K562 (cell line): ENCODE measurements at regions not wholly inside any gene's neighbourhood (a gene's known extent, or its start where the extent isn't known, plus 50 kb on each side); places are given as distances from the start of the nearest gene placed in this dataset.

Experiments
- ETV5 ChIP-seq: sonication (generic); formaldehyde crosslinking; IDR thresholded peaks from 2 replicates; pipeline ENCODE4 v1.4.0; 2020; ENCODE audit warnings: low read depth, mild to moderate bottlenecking, missing genetic modification reagents
- EZH2 ChIP-seq: IDR thresholded peaks from 2 replicates; pipeline ENCODE4 v1.6.1; 2012; ENCODE audit warnings: low read depth, mild to moderate bottlenecking, inconsistent platforms, low read length, borderline replicate concordance
- HDAC2 ChIP-seq: fragments of 450-650 bp; IDR thresholded peaks from 2 replicates; pipeline ENCODE4 v1.6.1; 2016; ENCODE audit warnings: mild to moderate bottlenecking
- JUN ChIP-seq, 2 experiments: sonication (generic) in 1 of 2; formaldehyde crosslinking in 1 of 2; IDR thresholded peaks; 2 replicates each; pipeline versions ENCODE4 v1.6.1 to v1.8.0; 2012 to 2022; ENCODE audit warnings: borderline replicate concordance in 2 of 2, mild to moderate bottlenecking in 2 of 2, improper control_type of control experiment in 1 of 2, low read depth in 1 of 2, low read length in 1 of 2, missing genetic modification reagents in 1 of 2
- MXI1 ChIP-seq: IDR thresholded peaks from 2 replicates; pipeline ENCODE4 v1.6.1; 2011; ENCODE audit warnings: low read depth, mild to moderate bottlenecking, improper control_type of control experiment, low read length
- SIN3B ChIP-seq: fragments of 450-650 bp; IDR thresholded peaks from 2 replicates; pipeline ENCODE4 v1.6.1; 2017; ENCODE audit warnings: low read depth, mild to moderate bottlenecking, moderate library complexity
- STAG1 ChIP-seq: sonication (generic); formaldehyde crosslinking; IDR thresholded peaks from 2 replicates; pipeline ENCODE4 v1.5.0; 2020; ENCODE audit warnings: missing genetic modification reagents, borderline replicate concordance
- STAT5B ChIP-seq: fragments of 250-450 bp; sonication (Bioruptor Pico); IDR thresholded peaks from 2 replicates; pipeline ENCODE4 v1.8.0; 2021; ENCODE audit warnings: mild to moderate bottlenecking, inconsistent platforms
- TEAD4 ChIP-seq, 2 experiments: sonication (generic) in 1 of 2; formaldehyde crosslinking in 1 of 2; IDR thresholded peaks; 2 replicates each; pipeline versions ENCODE4 v1.6.1 to v1.8.0; 2012 to 2022; ENCODE audit warnings: borderline replicate concordance in 1 of 2, inconsistent platforms in 1 of 2, low read length in 1 of 2, mild to moderate bottlenecking in 1 of 2, missing genetic modification reagents in 1 of 2
- ZNF561 ChIP-seq: fragments of 450-650 bp; formaldehyde crosslinking; conservative IDR thresholded peaks from 2 replicates; pipeline ENCODE4 v1.4.0; 2020; ENCODE audit warnings: mild to moderate bottlenecking, moderate library complexity
- TF ChIP-seq, protein P1 (sequence below), 3 experiments: fragments of 200-800 bp in 1 of 3; fragments of 250-450 bp in 1 of 3; fragments of 450-650 bp in 1 of 3; sonication (Bioruptor Pico) in 1 of 3; sonication (Bioruptor generic) in 1 of 3; formaldehyde crosslinking in 1 of 3; IDR thresholded peaks; 2 replicates each; pipeline versions ENCODE4 v1.6.1 to v1.8.0; 2016 to 2022; ENCODE audit warnings: mild to moderate bottlenecking in 2 of 3, missing genetic modification characterization in 2 of 3, missing compliant biosample characterization in 1 of 3, moderate library complexity in 1 of 3
- TF ChIP-seq, protein P2 (sequence below), 3 experiments: IDR thresholded peaks in 2 of 3; conservative IDR thresholded peaks in 1 of 3; 2 replicates each; pipeline ENCODE4 v1.5.1; 2011 to 2012; ENCODE audit warnings: low read length in 3 of 3, mild to moderate bottlenecking in 3 of 3, control low read depth in 2 of 3, improper control_type of control experiment in 1 of 3, inconsistent platforms in 1 of 3, low read depth in 1 of 3, mixed read lengths in 1 of 3, moderate library complexity in 1 of 3; ENCODE audit not compliant: insufficient read depth in 2 of 3

DNA sequence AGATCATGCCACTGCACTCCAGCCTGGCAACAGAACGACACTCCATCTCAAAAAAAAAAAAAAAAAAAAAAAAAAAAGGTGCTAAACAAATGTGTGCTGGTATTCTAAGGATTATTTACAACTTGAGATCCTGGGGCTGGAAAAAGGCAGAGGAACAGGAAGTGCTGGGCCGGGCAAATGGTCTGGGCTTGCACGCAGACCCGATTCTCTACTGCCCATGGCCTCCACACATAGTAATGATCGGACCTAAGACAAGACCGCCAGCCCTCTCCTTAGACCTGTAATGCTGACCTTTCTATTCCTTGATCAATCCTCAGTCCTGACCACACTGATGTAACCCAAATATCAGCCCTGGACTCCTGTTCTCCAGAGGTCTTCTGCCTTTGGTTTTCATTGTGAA lies 67.8 kb downstream of the EFNB1 start:
- TF ChIP-seq TEAD4 (IDR thresholded peaks at IDR 0.05; ENCODE audit: low read length) (no peak), TEAD4 (CRISPR knock-in tag; IDR thresholded peaks at IDR 0.05; ENCODE audit: borderline replicate concordance) (no peak), JUN (IDR thresholded peaks at IDR 0.05; ENCODE audit: borderline replicate concordance, low read depth, low read length) (no peak), JUN (CRISPR knock-in tag; IDR thresholded peaks at IDR 0.05; ENCODE audit: borderline replicate concordance) (no peak), MXI1 (no peak), EZH2 (no peak), ETV5 (CRISPR knock-in tag) (no peak), SIN3B (no peak), HDAC2 (no peak), ZNF561 (CRISPR knock-in tag) (no peak), STAT5B (CRISPR knock-in tag) (no peak), STAG1 (CRISPR knock-in tag) (no peak)
- TF ChIP-seq, protein P1, sequence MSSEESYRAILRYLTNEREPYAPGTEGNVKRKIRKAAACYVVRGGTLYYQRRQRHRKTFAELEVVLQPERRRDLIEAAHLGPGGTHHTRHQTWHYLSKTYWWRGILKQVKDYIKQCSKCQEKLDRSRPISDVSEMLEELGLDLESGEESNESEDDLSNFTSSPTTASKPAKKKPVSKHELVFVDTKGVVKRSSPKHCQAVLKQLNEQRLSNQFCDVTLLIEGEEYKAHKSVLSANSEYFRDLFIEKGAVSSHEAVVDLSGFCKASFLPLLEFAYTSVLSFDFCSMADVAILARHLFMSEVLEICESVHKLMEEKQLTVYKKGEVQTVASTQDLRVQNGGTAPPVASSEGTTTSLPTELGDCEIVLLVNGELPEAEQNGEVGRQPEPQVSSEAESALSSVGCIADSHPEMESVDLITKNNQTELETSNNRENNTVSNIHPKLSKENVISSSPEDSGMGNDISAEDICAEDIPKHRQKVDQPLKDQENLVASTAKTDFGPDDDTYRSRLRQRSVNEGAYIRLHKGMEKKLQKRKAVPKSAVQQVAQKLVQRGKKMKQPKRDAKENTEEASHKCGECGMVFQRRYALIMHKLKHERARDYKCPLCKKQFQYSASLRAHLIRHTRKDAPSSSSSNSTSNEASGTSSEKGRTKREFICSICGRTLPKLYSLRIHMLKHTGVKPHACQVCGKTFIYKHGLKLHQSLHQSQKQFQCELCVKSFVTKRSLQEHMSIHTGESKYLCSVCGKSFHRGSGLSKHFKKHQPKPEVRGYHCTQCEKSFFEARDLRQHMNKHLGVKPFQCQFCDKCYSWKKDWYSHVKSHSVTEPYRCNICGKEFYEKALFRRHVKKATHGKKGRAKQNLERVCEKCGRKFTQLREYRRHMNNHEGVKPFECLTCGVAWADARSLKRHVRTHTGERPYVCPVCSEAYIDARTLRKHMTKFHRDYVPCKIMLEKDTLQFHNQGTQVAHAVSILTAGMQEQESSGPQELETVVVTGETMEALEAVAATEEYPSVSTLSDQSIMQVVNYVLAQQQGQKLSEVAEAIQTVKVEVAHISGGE (CRISPR knock-in tag; IDR thresholded peaks at IDR 0.05) = no peak
- TF ChIP-seq, protein P2, sequence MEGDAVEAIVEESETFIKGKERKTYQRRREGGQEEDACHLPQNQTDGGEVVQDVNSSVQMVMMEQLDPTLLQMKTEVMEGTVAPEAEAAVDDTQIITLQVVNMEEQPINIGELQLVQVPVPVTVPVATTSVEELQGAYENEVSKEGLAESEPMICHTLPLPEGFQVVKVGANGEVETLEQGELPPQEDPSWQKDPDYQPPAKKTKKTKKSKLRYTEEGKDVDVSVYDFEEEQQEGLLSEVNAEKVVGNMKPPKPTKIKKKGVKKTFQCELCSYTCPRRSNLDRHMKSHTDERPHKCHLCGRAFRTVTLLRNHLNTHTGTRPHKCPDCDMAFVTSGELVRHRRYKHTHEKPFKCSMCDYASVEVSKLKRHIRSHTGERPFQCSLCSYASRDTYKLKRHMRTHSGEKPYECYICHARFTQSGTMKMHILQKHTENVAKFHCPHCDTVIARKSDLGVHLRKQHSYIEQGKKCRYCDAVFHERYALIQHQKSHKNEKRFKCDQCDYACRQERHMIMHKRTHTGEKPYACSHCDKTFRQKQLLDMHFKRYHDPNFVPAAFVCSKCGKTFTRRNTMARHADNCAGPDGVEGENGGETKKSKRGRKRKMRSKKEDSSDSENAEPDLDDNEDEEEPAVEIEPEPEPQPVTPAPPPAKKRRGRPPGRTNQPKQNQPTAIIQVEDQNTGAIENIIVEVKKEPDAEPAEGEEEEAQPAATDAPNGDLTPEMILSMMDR (IDR thresholded peaks at IDR 0.05 in 2 of 3, conservative IDR thresholded peaks at IDR 0.05 in 1 of 3; ENCODE audit: insufficient read depth in 2 of 3, low read depth in 1 of 3, low read length in 3 of 3) = no peak
